HG03060 (cell line): ENCODE measurements at regions not wholly inside any gene's neighbourhood (a gene's known extent, or its start where the extent isn't known, plus 50 kb on each side); places are given as distances from the start of the nearest gene placed in this dataset.
"Not testable (repeated sequence)": the region's sequence is repeated elsewhere in the genome, so short reads cannot be mapped to it uniquely, and the experiment has no call there.

Source experiments
- ATAC-seq: cut with Tn5 transposase; IDR thresholded peaks from one replicate; pipeline ENCODE4 v1.9.1; 2021; ENCODE audit warnings: low read depth, moderate number of reproducible peaks; ENCODE audit not compliant: unreplicated experiment

GRCh38 chr4:84381759-84382158 is 117.3 kb downstream of the NKX6-1 start:
- ATAC-seq: no peak

- no peak for ATAC-seq
Measured at GRCh38 chr4:84379917-84380641, 119.0 kb downstream of the NKX6-1 start.

DNA sequence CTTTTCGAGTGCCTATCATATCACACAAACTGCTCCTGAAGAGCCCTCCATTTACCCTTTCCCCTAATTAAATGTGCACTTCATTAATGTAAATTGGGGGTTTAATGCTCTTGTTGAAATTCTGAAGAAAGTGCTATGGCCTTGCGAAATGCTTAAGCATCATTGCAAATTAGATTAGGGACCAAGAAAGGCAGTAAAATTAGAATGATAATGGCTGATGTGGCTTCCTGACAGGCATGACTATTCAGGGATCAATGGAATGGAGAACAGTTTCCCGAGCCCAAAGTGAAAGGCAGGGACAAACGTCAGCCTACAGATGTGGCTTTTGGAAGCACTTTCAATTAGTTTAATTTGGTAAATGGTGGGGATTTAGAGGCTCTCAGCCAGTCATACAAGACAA is 120.1 kb downstream of the NKX6-1 start:
- ATAC-seq: no peak

- ATAC-seq: no peak
Measured at GRCh38 chr4:84378356-84378755, 120.7 kb downstream of the NKX6-1 start.

DNA sequence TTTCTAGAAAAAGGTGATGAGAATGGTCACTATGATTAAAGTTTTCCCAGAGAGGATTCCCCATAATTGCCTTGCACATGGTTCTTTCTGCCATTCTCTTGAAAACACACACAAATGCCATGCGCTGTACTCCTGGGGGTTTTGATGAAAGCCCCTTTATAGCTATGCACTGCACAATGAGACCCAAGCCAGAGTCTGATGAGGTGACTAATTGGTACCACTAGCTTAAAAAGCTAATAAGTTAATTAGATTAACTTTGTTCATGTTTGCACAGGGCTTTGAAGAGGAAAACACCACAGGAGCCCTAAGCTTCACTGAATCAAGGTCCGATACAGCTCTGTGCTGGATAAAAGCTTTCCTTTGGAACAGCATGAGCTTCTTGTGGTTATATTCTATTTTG is 132.2 kb downstream of the NKX6-1 start:
- ATAC-seq: no peak

GRCh38 chr4:84366161-84366560 is 132.9 kb downstream of the NKX6-1 start:
- ATAC-seq: no peak

- ATAC-seq: no peak
Measured at GRCh38 chr4:84362896-84363655, 136.0 kb downstream of the NKX6-1 start.

GRCh38 chr4:84342161-84342560 is 156.9 kb downstream of the NKX6-1 start:
- no peak for ATAC-seq

DNA sequence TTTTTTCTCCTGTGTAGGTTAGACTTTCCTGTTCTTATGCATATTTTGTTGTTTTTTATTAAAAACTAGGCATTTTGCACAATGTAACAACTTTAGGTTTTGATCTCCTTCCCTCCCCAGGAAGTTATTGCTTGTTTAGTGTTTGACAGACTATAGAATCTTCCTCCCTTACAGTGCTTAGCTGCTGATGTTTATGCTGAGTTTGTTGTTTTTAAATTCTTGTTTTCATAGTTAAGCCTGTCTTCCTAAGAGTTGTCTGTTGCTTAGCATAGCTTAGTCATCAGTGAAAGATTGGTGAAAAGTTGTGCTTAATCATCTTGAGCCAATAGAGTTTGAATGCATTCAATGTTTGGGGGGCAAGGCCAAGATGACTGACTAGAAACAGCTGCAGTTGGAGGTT is 157.5 kb downstream of the NKX6-1 start:
- no peak for ATAC-seq

DNA sequence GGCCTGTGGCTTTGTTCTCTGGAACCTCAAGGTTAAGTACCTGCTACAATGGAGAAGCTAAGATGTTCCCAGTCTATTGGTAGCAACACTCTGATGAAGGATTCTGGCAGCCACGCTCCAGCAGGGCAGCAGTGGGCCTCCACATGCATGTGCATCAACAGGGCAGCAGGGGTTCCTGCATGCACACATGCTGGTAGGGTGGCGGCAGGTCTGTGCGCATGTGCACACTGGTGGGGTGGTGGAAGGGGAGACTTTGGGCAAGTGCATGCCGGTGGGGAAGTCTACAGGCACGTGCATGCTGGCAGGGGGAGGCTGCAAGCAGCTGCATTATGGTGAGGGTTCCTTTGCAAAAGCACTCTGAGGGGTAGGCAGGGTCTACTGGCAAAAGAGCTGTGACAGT is 160.7 kb downstream of the NKX6-1 start:
- no peak for ATAC-seq

- no peak for ATAC-seq
Measured at GRCh38 chr4:84336964-84337705, 162.0 kb downstream of the NKX6-1 start.

DNA sequence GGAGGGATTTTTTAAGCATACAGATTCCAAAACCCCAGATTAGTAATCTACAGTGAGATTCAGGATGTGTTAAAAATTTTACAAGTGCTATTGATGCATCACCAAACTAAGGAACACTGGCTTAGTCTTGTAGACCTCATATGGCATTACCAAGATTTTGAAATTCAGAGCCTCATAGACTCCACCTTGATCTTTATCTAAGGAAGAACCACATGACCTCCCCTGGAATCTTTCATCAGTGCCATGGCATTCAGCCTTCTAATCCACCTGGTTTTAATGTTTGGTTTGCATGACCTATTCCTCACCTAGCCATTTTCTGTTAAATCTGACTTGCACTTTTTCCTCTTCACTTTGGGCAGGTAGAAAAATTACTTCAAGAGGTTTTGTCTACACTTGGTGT is 171.6 kb downstream of the NKX6-1 start:
- ATAC-seq: no peak

DNA sequence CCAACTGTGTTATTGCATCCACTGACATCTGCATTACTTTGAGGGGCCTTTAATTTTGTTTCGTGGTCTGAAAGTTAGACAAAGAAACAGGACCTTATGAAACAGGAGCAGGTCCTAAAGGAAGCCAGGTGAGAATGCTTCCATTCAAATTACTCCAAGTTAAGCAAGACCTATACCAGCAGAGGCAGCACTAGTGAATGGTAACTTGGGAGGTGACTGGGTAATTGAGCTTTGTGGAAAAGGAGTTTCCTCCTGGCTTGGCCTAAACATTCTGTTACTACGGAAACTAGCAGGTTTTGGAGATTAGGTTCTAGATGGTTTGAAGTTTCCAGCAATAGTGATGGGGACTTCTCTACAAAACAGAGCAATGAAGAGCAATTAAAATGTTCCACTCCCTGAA is 173.5 kb downstream of the NKX6-1 start:
- ATAC-seq: no peak

GRCh38 chr4:84324303-84325245 is 174.5 kb downstream of the NKX6-1 start:
- ATAC-seq: no peak

GRCh38 chr4:84319124-84319523 is 180.0 kb downstream of the NKX6-1 start:
- no peak for ATAC-seq

DNA sequence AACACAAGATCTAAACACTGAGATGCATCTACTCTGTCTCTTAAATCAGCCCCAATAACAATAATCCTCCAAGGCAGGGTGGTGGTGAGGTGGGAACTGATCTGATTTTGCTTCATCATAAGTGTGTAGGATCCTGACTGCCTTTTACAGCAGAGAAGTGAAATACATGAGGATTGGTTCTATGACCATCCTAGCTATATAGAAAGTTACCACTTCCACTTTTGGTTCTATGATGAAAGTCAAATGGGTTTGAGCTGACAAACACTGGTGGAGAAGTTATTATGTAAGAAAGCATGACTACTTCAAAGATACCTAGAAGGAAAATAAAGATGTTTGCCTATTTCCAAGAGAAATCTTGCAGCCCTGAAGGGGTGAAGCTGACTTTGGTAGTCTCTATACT is 181.6 kb downstream of the NKX6-1 start:
- ATAC-seq: no peak

- no peak for ATAC-seq
Measured at GRCh38 chr4:84312426-84313012, 186.6 kb downstream of the NKX6-1 start.

GRCh38 chr4:84309191-84309590 is 189.9 kb downstream of the NKX6-1 start:
- no peak for ATAC-seq

DNA sequence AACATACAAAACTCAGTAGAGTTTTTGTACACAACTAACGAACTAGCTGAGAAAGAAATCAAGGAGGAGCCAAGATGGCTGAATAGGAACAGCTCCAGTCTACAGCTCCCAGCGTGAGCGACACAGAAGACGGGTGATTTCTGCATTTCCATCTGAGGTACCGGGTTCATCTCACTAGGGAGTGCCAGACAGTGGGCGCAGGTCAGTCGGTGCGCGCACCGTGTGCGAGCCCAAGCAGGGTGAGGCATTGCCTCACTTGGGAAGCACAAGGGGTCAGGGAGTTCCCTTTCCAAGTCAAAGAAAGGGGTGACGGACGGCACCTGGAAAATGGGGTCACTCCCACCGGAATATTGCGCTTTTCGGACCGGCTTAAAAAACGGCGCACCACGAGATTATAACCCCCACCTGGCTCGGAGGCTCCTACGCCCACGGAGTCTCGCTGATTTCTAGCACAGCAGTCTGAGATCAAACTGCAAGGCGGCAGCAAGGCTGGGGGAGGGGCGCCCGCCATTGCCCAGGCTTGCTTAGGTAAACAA is 200.3 kb downstream of the NKX6-1 start:
- ATAC-seq: not testable (repeated sequence)
